Breast epithelium (tissue), 3 donors: ENCODE measurements at regions not wholly inside any gene's neighbourhood (a gene's known extent, or its start where the extent isn't known, plus 50 kb on each side); places are given as distances from the start of the nearest gene placed in this dataset.

Experiments
- CTCF ChIP-seq, 3 donors: fragments of 450-650 bp; IDR thresholded peaks; one replicate each; pipeline ENCODE4 v1.5.1; 2016 to 2017; ENCODE audit warnings: antibody characterized with exemption in 3 of 3, mild to moderate bottlenecking in 3 of 3, moderate library complexity in 3 of 3
- POLR2AphosphoS5 ChIP-seq, 3 donors: sonication (generic); formaldehyde crosslinking; IDR thresholded peaks; one replicate each; pipeline ENCODE4 v1.6.1; 2017; ENCODE audit warnings: antibody characterized with exemption in 3 of 3

GRCh38 chrX:119303137-119303536 lies 67.1 kb downstream of the PGRMC1 start:
- TF ChIP-seq CTCF (IDR thresholded peaks at IDR 0.05), result no peak
- no peak for TF ChIP-seq POLR2AphosphoS5 (IDR thresholded peaks at IDR 0.05)
